T-helper 17 cell (primary cell): ENCODE measurements at regions not wholly inside any gene's neighbourhood (a gene's known extent, or its start where the extent isn't known, plus 50 kb on each side); places are given as distances from the start of the nearest gene placed in this dataset.

Experiments
- ATAC-seq: fragments of 150-1000 bp; cut with Tn5 transposase; 2 replicates; pipeline ENCODE4 v1.10.0; 2021; ENCODE audit warnings: mild to moderate bottlenecking, moderate library complexity
- DNase-seq, 3 donors: peaks; one replicate each; pipeline versions ENCODE4 v3.0.0 to v3.0.0-alpha.2; 2020 to 2021
- H3K9me3 ChIP-seq: one replicate; pipeline ENCODE4 v1.7.0; 2013; ENCODE audit warnings: low read length, mild to moderate bottlenecking; ENCODE audit not compliant: control insufficient read depth, poor library complexity, severe bottlenecking
- H3K27ac Mint-ChIP-seq: one replicate; pipeline ENCODE4 v1.8.0; 2022; ENCODE audit warnings: mild to moderate bottlenecking, moderate library complexity, mixed read lengths
- H3K27me3 Mint-ChIP-seq: one replicate; pipeline ENCODE4 v1.8.0; 2022; ENCODE audit warnings: mixed read lengths
- H3K36me3 Mint-ChIP-seq: one replicate; pipeline ENCODE4 v1.8.0; 2022; ENCODE audit warnings: low read depth, mixed read lengths
- H3K4me1 Mint-ChIP-seq: one replicate; pipeline ENCODE4 v1.8.0; 2022; ENCODE audit warnings: mild to moderate bottlenecking, mixed read lengths
- H3K4me3 Mint-ChIP-seq: one replicate; pipeline ENCODE4 v1.8.0; 2022; ENCODE audit warnings: mild to moderate bottlenecking, moderate library complexity, mixed read lengths

- Mint-ChIP-seq H3K4me1 (peaks cover 3% of the 10 kb centered on the region), H3K27me3 (peaks cover 27% of the 10 kb centered on the region), H3K27ac (no peak overlapping the region), H3K4me3 (no peak overlapping the region), H3K36me3 (no peaks in the 10 kb centered on the region)
- H3K9me3 ChIP-seq: no peaks in the 10 kb centered on the region
- ATAC-seq (no peak), DNase-seq (no peak)
Measured at GRCh38 chr10:89153971-89154370, 53.1 kb downstream of the CH25H start.

DNA sequence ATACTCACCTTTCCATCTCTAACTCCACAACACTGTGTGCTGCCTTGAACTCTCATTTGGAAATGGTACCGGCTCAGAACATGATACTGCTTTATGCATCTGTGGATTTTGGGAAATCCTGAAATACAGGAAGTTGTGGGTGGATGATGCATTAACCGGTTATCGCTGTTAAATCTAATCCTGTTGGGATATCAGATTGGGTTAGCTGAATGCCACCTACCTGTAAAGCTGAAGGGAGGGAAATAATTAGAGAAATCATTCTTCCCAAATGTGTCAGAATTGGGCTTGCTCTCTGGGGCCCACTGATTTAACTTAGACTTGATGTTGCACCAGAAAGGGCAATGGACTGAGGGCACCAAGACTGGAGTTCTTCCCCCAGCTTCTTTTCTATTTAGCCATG, 54.0 kb downstream of the CH25H start:
- DNase-seq (no peak), ATAC-seq (no peak)
- peaks cover 3% of the 10 kb centered on the region for H3K9me3 ChIP-seq
- Mint-ChIP-seq H3K27me3 (peaks cover 27% of the 10 kb centered on the region), H3K36me3 (no peaks in the 10 kb centered on the region), H3K4me3 (no peak overlapping the region), H3K27ac (no peak overlapping the region), H3K4me1 (peaks cover 3% of the 10 kb centered on the region)

DNA sequence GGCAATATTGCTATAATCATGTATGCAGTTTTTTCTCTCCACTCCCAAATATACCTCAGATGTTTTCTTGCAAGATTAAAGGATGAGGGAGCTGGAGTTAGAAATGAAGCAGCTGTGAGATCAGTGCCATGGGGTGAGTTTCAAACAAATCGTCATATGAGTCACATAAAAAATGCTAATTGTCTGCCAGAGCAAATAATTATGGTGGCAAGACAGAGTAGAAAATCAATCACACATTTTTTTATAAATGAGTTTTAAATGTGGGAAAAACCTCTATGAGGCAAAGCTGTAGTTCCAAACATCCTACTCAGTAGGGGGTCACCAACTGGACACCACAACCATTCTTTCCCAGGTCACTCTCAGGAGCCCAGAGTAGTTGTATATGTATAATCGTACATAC, 55.3 kb downstream of the CH25H start:
- Mint-ChIP-seq H3K4me1 (peaks cover 3% of the 10 kb centered on the region), H3K27me3 (peaks cover 27% of the 10 kb centered on the region), H3K4me3 (no peak overlapping the region), H3K27ac (no peak overlapping the region), H3K36me3 (no peaks in the 10 kb centered on the region)
- no peak for DNase-seq
- ATAC-seq: no peak
- peaks cover 4% of the 10 kb centered on the region for H3K9me3 ChIP-seq

GRCh38 chr10:89148061-89148460, 59.1 kb downstream of the CH25H start:
- DNase-seq (no peak), ATAC-seq (no peak)
- no peak overlapping the region for H3K4me3 Mint-ChIP-seq
- no peaks in the 10 kb centered on the region for H3K36me3 Mint-ChIP-seq
- no peak overlapping the region for H3K27ac Mint-ChIP-seq
- peaks cover 4% of the 10 kb centered on the region for H3K9me3 ChIP-seq
- H3K4me1 Mint-ChIP-seq: peaks cover 4% of the 10 kb centered on the region
- no peaks in the 10 kb centered on the region for H3K27me3 Mint-ChIP-seq

GRCh38 chr10:89147256-89147655, 59.9 kb downstream of the CH25H start:
- H3K36me3 Mint-ChIP-seq: no peaks in the 10 kb centered on the region

DNA sequence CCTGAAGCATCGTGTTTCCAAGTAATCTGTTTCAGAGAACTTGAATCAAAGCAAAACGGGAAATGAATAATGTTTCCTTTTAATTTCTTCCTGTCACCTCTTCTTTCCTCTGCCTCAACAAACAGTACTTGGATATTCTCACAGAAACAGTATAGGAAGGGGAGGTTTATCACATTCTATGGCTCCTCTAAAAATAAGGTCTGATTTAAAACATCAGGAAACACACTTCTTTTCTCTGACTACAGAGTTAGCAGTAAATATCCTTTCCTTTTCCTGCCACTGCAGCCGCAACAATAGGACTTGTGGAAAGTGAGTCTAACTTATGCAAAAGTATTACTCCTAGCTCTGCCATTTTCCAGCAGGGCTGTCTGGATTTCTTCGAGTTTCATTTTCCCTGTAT, 62.3 kb downstream of the CH25H start:
- Mint-ChIP-seq H3K36me3 (no peaks in the 10 kb centered on the region), H3K4me3 (no peak overlapping the region), H3K4me1 (peaks cover 7% of the 10 kb centered on the region), H3K27me3 (no peaks in the 10 kb centered on the region), H3K27ac (no peak overlapping the region)
- ATAC-seq: no peak
- peaks cover 4% of the 10 kb centered on the region for H3K9me3 ChIP-seq
- DNase-seq: no peak

More at GRCh38 chr10:89147256-89147655, 59.9 kb downstream of the CH25H start:
- no peak for DNase-seq
- Mint-ChIP-seq H3K4me3 (no peak overlapping the region), H3K27me3 (no peaks in the 10 kb centered on the region), H3K27ac (no peak overlapping the region), H3K4me1 (peaks cover 7% of the 10 kb centered on the region)
- no peak for ATAC-seq
- peaks cover 4% of the 10 kb centered on the region for H3K9me3 ChIP-seq

- no peak for ATAC-seq
- H3K4me3 Mint-ChIP-seq: no peak overlapping the region
Measured at GRCh38 chr10:89142590-89142989, 64.5 kb downstream of the CH25H start.

GRCh38 chr10:89138755-89139490, 68.2 kb downstream of the CH25H start:
- DNase-seq: no peak
- ATAC-seq: no peak
- H3K36me3 Mint-ChIP-seq: no peaks in the 10 kb centered on the region
- no peak overlapping the region for H3K4me3 Mint-ChIP-seq
- no peak overlapping the region for H3K27ac Mint-ChIP-seq
- H3K9me3 ChIP-seq: no peaks in the 10 kb centered on the region
- H3K27me3 Mint-ChIP-seq: no peaks in the 10 kb centered on the region
- H3K4me1 Mint-ChIP-seq: peaks cover 3% of the 10 kb centered on the region

More at GRCh38 chr10:89142590-89142989, 64.5 kb downstream of the CH25H start:
- Mint-ChIP-seq H3K27ac (no peak overlapping the region), H3K36me3 (no peaks in the 10 kb centered on the region), H3K4me1 (peaks cover 7% of the 10 kb centered on the region), H3K27me3 (no peaks in the 10 kb centered on the region)
- H3K9me3 ChIP-seq: no peaks in the 10 kb centered on the region
- DNase-seq: no peak

DNA sequence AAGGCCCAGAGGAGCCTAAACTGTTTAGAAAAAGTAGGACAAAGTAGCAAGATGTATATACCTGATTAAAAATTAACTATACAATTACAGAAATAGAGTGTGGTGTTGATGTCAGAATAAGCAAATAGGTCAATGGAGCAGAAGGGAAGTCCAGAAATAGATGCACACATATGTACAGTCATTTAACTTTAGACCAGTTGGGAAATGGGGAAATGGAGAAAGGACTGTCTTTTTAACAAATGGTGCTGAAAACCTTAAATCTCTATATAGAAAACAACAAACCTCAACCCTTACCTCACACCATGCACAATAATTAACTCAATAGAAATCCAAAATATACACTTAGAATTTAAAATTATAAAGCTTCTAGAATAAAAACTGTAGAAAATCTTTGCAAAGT, 72.2 kb downstream of the CH25H start:
- H3K9me3 ChIP-seq: no peaks in the 10 kb centered on the region
- H3K4me1 Mint-ChIP-seq: no peaks in the 10 kb centered on the region
- ATAC-seq (no peak), DNase-seq (no peak)
- H3K27ac Mint-ChIP-seq: no peak overlapping the region
- H3K4me3 Mint-ChIP-seq: no peak overlapping the region
- peaks cover 16% of the 10 kb centered on the region for H3K27me3 Mint-ChIP-seq
- no peaks in the 10 kb centered on the region for H3K36me3 Mint-ChIP-seq

GRCh38 chr10:89129911-89130310, 77.2 kb downstream of the CH25H start:
- Mint-ChIP-seq H3K27me3 (peaks cover 32% of the 10 kb centered on the region), H3K4me1 (no peaks in the 10 kb centered on the region), H3K27ac (no peak overlapping the region), H3K4me3 (no peak overlapping the region), H3K36me3 (no peaks in the 10 kb centered on the region)
- no peak for DNase-seq
- no peaks in the 10 kb centered on the region for H3K9me3 ChIP-seq
- no peak for ATAC-seq

- Mint-ChIP-seq H3K27me3 (peaks cover 57% of the 10 kb centered on the region), H3K4me3 (no peak overlapping the region), H3K36me3 (no peaks in the 10 kb centered on the region), H3K27ac (no peak overlapping the region), H3K4me1 (no peaks in the 10 kb centered on the region)
- no peak for ATAC-seq
- H3K9me3 ChIP-seq: no peaks in the 10 kb centered on the region
- no peak for DNase-seq
Measured at GRCh38 chr10:89122433-89123051, 84.6 kb downstream of the CH25H start.

DNA sequence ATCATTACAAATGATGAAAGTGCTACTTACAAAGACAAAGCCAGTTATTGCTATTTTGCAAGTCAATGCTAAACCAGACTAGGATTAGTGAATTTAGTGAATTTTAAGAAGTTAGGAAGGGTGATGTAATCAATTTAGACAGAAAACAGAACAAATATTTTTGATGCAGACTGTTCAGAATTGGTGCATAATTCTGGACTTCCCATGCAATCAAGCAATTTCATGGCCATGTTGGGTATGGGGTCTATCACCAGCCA, 85.4 kb downstream of the CH25H start:
- no peak for DNase-seq
- Mint-ChIP-seq H3K27me3 (peaks cover 63% of the 10 kb centered on the region), H3K4me3 (no peak overlapping the region), H3K27ac (no peak overlapping the region), H3K36me3 (no peaks in the 10 kb centered on the region), H3K4me1 (no peaks in the 10 kb centered on the region)
- ATAC-seq: no peak
- H3K9me3 ChIP-seq: no peaks in the 10 kb centered on the region

DNA sequence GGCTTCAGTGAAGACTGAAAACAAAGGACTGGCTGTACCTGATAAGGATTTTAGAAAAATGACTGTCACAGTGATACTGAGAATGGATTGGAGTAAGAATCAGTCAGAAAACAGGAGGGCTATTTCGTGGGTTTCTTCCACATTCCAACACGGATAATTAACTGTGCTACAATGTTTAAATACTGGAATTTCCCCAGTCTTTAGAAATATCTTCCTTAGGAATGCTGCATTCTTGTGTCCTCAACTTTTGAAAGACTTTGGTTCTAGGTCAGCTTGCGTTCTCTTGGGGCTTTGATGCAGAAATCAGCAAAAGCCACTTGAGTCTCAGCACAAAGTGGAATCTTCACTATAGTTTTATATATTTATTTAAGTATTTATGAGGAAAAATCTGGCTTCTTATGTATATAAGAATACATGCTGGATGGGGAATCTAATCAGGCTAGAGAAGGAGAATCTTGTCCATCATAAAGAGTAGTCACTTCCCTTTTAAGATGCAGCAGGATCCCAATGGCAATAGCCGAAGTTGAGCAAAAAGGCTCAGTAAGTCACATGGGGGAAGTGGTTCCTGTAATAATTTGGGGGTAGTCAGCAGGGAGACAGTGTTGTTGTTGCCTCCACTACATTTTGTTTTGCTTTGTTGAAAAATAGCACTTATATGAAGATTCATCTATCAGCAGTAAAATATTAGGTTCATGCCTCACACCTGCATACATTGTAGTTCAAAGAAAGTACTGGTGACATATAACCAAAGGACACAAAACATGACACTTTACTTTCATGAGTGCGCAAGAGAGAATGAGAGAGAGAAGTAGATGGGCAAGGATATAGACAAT, 86.0 kb downstream of the CH25H start:
- peaks cover 68% of the 10 kb centered on the region for H3K27me3 Mint-ChIP-seq
- ATAC-seq: no peak

More for the DNA sequence above, 86.0 kb downstream of the CH25H start:
- DNase-seq: no peak
- no peaks in the 10 kb centered on the region for H3K36me3 Mint-ChIP-seq
- no peak overlapping the region for H3K27ac Mint-ChIP-seq
- H3K9me3 ChIP-seq: no peaks in the 10 kb centered on the region
- no peaks in the 10 kb centered on the region for H3K4me1 Mint-ChIP-seq
- no peak overlapping the region for H3K4me3 Mint-ChIP-seq
